ENCODE measurements at regions not wholly inside any gene's neighbourhood (a gene's known extent, or its start where the extent isn't known, plus 50 kb on each side); places are given as distances from the start of the nearest gene placed in this dataset.

- BruUV-seq (replicated peaks) = no TSS peak
- no peaks in the 10 kb centered on the region for H3K36me3 ChIP-seq (ENCODE audit: control insufficient read depth, insufficient read depth, low read length)
- H3K27me3 ChIP-seq (ENCODE audit: control insufficient read depth, insufficient read depth, low read length) = no peaks in the 10 kb centered on the region
- ATAC-seq (no peak), DNase-seq (ENCODE audit: low read depth, low spot score) (no peak)
- in situ Hi-C loops (cut with HindIII; ENCODE audit: low pct_unique_long_range_greater_than_20kb, low sequenced_read_pairs) = no loop called here
- TF ChIP-seq TCF7L2 (IDR thresholded peaks at IDR 0.05; ENCODE audit: low read depth, low read length) = no peak
- TF ChIP-seq POLR2AphosphoS5 (IDR thresholded peaks at IDR 0.05; ENCODE audit: low read depth, low read length) = no peak
- no peak for TF ChIP-seq SIN3A (IDR thresholded peaks at IDR 0.05; ENCODE audit: borderline replicate concordance, insufficient read depth, low read depth, low read length)
- POLR2A ChIA-PET = no interaction called here
- H3K27ac ChIP-seq (ENCODE audit: low read length) = no peak overlapping the region
- CTCF ChIA-PET = no interaction called here
- H3K4me1 ChIP-seq (ENCODE audit: control insufficient read depth, insufficient read depth, low read length) = no peaks in the 10 kb centered on the region
- intact Hi-C loops (cut with micrococcal nuclease; ENCODE audit: unreplicated experiment) = no loop called here
- no peak overlapping the region for H3K4me3 ChIP-seq (ENCODE audit: low read depth in 2 of 2, low read length in 2 of 2)
- no peaks in the 10 kb centered on the region for H3K9me3 ChIP-seq (ENCODE audit: control insufficient read depth, insufficient read depth, low read depth, low read length)
These were observed 417.2 kb downstream of the TLR4 start for GRCh38 chr9:118121361-118121760.

GRCh38 chr9:118128313-118128712, 424.1 kb downstream of the TLR4 start:
- ChIA-PET POLR2A (no interaction called here), CTCF (no interaction called here)
- in situ Hi-C loops (cut with HindIII; ENCODE audit: low pct_unique_long_range_greater_than_20kb, low sequenced_read_pairs) = no loop called here
- no peaks in the 10 kb centered on the region for H3K9me3 ChIP-seq (ENCODE audit: control insufficient read depth, insufficient read depth, low read depth, low read length)
- H3K27me3 ChIP-seq (ENCODE audit: control insufficient read depth, insufficient read depth, low read length) = no peaks in the 10 kb centered on the region
- H3K36me3 ChIP-seq (ENCODE audit: control insufficient read depth, insufficient read depth, low read length) = no peaks in the 10 kb centered on the region
- no peak for TF ChIP-seq SIN3A (IDR thresholded peaks at IDR 0.05; ENCODE audit: borderline replicate concordance, insufficient read depth, low read depth, low read length)
- no peak overlapping the region for H3K27ac ChIP-seq (ENCODE audit: low read length)
- H3K4me3 ChIP-seq (ENCODE audit: low read depth in 2 of 2, low read length in 2 of 2) = no peak overlapping the region
- H3K4me1 ChIP-seq (ENCODE audit: control insufficient read depth, insufficient read depth, low read length) = no peaks in the 10 kb centered on the region
- BruUV-seq (replicated peaks) = no TSS peak
- ATAC-seq (no peak), DNase-seq (ENCODE audit: low read depth, low spot score) (no peak)
- intact Hi-C loops (cut with micrococcal nuclease; ENCODE audit: unreplicated experiment) = no loop called here

GRCh38 chr9:118129541-118129940, 425.3 kb downstream of the TLR4 start:
- ChIA-PET POLR2A (no interaction called here), CTCF (no interaction called here)
- in situ Hi-C loops (cut with HindIII; ENCODE audit: low pct_unique_long_range_greater_than_20kb, low sequenced_read_pairs) (no loop called here), intact Hi-C loops (cut with micrococcal nuclease; ENCODE audit: unreplicated experiment) (no loop called here)
- Histone ChIP-seq H3K27me3 (ENCODE audit: control insufficient read depth, insufficient read depth, low read length) (no peaks in the 10 kb centered on the region), H3K36me3 (ENCODE audit: control insufficient read depth, insufficient read depth, low read length) (no peaks in the 10 kb centered on the region), H3K4me1 (ENCODE audit: control insufficient read depth, insufficient read depth, low read length) (no peaks in the 10 kb centered on the region), H3K4me3 (ENCODE audit: low read depth in 2 of 2, low read length in 2 of 2) (no peak overlapping the region), H3K9me3 (ENCODE audit: control insufficient read depth, insufficient read depth, low read depth, low read length) (no peaks in the 10 kb centered on the region), H3K27ac (ENCODE audit: low read length) (no peak overlapping the region)
- BruUV-seq (replicated peaks) = no TSS peak
- TF ChIP-seq REST (IDR thresholded peaks at IDR 0.05; ENCODE audit: insufficient read depth in 1 of 2, low read depth in 2 of 2, low read length in 1 of 2) (no peak), CTCF (IDR thresholded peaks at IDR 0.05) (no peak), SIN3A (IDR thresholded peaks at IDR 0.05; ENCODE audit: borderline replicate concordance, insufficient read depth, low read depth, low read length) (no peak), POLR2AphosphoS5 (IDR thresholded peaks at IDR 0.05; ENCODE audit: low read depth, low read length) (no peak), TCF7L2 (IDR thresholded peaks at IDR 0.05; ENCODE audit: low read depth, low read length) (no peak)
- DNase-seq (ENCODE audit: low read depth, low spot score) (no peak), ATAC-seq (no peak)

Data from Panc1 (cell line).